ENCODE measurements at regions not wholly inside any gene's neighbourhood (a gene's known extent, or its start where the extent isn't known, plus 50 kb on each side); places are given as distances from the start of the nearest gene placed in this dataset.

- Histone ChIP-seq H3K4me2 (ENCODE audit: insufficient read depth, low read length) (no peak overlapping the region), H3K9me3 (ENCODE audit: low read depth, low read length) (no peaks in the 10 kb centered on the region), H2AFZ (ENCODE audit: low read length) (no peak overlapping the region), H3K27me3 (ENCODE audit: insufficient read depth, low read length) (peaks cover 19% of the 10 kb centered on the region), H3K27ac (ENCODE audit: low read depth, low read length) (no peak overlapping the region), H3K36me3 (ENCODE audit: insufficient read depth, low read length) (no peaks in the 10 kb centered on the region), H4K20me1 (ENCODE audit: insufficient read depth, low read length) (no peaks in the 10 kb centered on the region), H3K79me2 (ENCODE audit: insufficient read depth, low read length) (no peaks in the 10 kb centered on the region), H3K4me3 (ENCODE audit: insufficient read depth, low read length) (no peak overlapping the region), H3K4me1 (ENCODE audit: insufficient read depth, low read length) (no peaks in the 10 kb centered on the region)
- TF ChIP-seq, protein P1, sequence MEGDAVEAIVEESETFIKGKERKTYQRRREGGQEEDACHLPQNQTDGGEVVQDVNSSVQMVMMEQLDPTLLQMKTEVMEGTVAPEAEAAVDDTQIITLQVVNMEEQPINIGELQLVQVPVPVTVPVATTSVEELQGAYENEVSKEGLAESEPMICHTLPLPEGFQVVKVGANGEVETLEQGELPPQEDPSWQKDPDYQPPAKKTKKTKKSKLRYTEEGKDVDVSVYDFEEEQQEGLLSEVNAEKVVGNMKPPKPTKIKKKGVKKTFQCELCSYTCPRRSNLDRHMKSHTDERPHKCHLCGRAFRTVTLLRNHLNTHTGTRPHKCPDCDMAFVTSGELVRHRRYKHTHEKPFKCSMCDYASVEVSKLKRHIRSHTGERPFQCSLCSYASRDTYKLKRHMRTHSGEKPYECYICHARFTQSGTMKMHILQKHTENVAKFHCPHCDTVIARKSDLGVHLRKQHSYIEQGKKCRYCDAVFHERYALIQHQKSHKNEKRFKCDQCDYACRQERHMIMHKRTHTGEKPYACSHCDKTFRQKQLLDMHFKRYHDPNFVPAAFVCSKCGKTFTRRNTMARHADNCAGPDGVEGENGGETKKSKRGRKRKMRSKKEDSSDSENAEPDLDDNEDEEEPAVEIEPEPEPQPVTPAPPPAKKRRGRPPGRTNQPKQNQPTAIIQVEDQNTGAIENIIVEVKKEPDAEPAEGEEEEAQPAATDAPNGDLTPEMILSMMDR (IDR thresholded peaks at IDR 0.05; ENCODE audit: extremely low read depth, low read depth, low read length): no peak
- DNase-seq (ENCODE audit: insufficient read length, low spot score, missing footprints): no peak
Measured at GRCh38 chr3:184480831-184481230, 80.8 kb upstream of the EPHB3 start.

GRCh38 chr3:184481984-184482671, 79.5 kb upstream of the EPHB3 start:
- Histone ChIP-seq H4K20me1 (ENCODE audit: insufficient read depth, low read length) (no peaks in the 10 kb centered on the region), H2AFZ (ENCODE audit: low read length) (no peak overlapping the region), H3K9me3 (ENCODE audit: low read depth, low read length) (no peaks in the 10 kb centered on the region), H3K27me3 (ENCODE audit: insufficient read depth, low read length) (peaks cover 16% of the 10 kb centered on the region), H3K4me1 (ENCODE audit: insufficient read depth, low read length) (no peaks in the 10 kb centered on the region), H3K27ac (ENCODE audit: low read depth, low read length) (no peak overlapping the region), H3K79me2 (ENCODE audit: insufficient read depth, low read length) (no peaks in the 10 kb centered on the region), H3K4me2 (ENCODE audit: insufficient read depth, low read length) (no peak overlapping the region), H3K4me3 (ENCODE audit: insufficient read depth, low read length) (no peak overlapping the region), H3K36me3 (ENCODE audit: insufficient read depth, low read length) (no peaks in the 10 kb centered on the region)
- DNase-seq (ENCODE audit: insufficient read length, low spot score, missing footprints): no peak
- TF ChIP-seq, protein P1 (IDR thresholded peaks at IDR 0.05; ENCODE audit: extremely low read depth, low read depth, low read length): no peak

DNA sequence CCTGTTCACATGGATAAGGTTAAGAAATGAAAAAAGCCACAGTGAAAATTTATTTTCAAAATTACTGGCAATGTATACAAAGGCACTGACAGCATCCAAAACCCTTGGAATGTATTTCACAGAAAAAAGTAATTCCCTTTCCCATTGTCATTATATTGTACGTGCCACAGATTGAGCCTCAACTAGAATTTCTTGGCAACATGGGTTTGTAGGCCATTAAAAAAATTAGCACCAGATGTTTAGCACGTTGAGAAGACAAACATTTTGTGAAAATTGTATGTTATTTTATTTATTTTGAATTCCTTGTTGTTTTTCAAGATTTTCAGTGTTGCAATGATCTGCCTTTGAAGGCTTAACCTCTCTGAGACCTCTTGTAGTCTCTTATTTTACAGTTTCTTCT, 76.3 kb upstream of the EPHB3 start:
- no peaks in the 10 kb centered on the region for H3K79me2 ChIP-seq (ENCODE audit: insufficient read depth, low read length)
- H3K9me3 ChIP-seq (ENCODE audit: low read depth, low read length): no peaks in the 10 kb centered on the region
- no peak overlapping the region for H2AFZ ChIP-seq (ENCODE audit: low read length)
- no peaks in the 10 kb centered on the region for H3K4me1 ChIP-seq (ENCODE audit: insufficient read depth, low read length)
- no peaks in the 10 kb centered on the region for H3K36me3 ChIP-seq (ENCODE audit: insufficient read depth, low read length)
- H3K4me2 ChIP-seq (ENCODE audit: insufficient read depth, low read length): no peak overlapping the region
- H4K20me1 ChIP-seq (ENCODE audit: insufficient read depth, low read length): no peaks in the 10 kb centered on the region
- H3K4me3 ChIP-seq (ENCODE audit: insufficient read depth, low read length): no peak overlapping the region
- no peak overlapping the region for H3K27ac ChIP-seq (ENCODE audit: low read depth, low read length)
- TF ChIP-seq, protein P1 (IDR thresholded peaks at IDR 0.05; ENCODE audit: extremely low read depth, low read depth, low read length): no peak
- peaks cover 37% of the 10 kb centered on the region for H3K27me3 ChIP-seq (ENCODE audit: insufficient read depth, low read length)
- DNase-seq (ENCODE audit: insufficient read length, low spot score, missing footprints): no peak

- TF ChIP-seq, protein P1 (IDR thresholded peaks at IDR 0.05; ENCODE audit: extremely low read depth, low read depth, low read length): no peak
- H3K36me3 ChIP-seq (ENCODE audit: insufficient read depth, low read length): no peaks in the 10 kb centered on the region
- peaks cover 43% of the 10 kb centered on the region for H3K27me3 ChIP-seq (ENCODE audit: insufficient read depth, low read length)
Measured at GRCh38 chr3:184485906-184486305, 75.7 kb upstream of the EPHB3 start.

More at GRCh38 chr3:184485906-184486305, 75.7 kb upstream of the EPHB3 start:
- Histone ChIP-seq H3K4me2 (ENCODE audit: insufficient read depth, low read length) (no peak overlapping the region), H3K4me1 (ENCODE audit: insufficient read depth, low read length) (no peaks in the 10 kb centered on the region), H4K20me1 (ENCODE audit: insufficient read depth, low read length) (no peaks in the 10 kb centered on the region), H2AFZ (ENCODE audit: low read length) (no peak overlapping the region), H3K4me3 (ENCODE audit: insufficient read depth, low read length) (no peak overlapping the region), H3K9me3 (ENCODE audit: low read depth, low read length) (no peaks in the 10 kb centered on the region), H3K27ac (ENCODE audit: low read depth, low read length) (no peak overlapping the region), H3K79me2 (ENCODE audit: insufficient read depth, low read length) (no peaks in the 10 kb centered on the region)
- no peak for DNase-seq (ENCODE audit: insufficient read length, low spot score, missing footprints)
